ENCODE measurements at regions not wholly inside any gene's neighbourhood (a gene's known extent, or its start where the extent isn't known, plus 50 kb on each side); places are given as distances from the start of the nearest gene placed in this dataset.

DNA sequence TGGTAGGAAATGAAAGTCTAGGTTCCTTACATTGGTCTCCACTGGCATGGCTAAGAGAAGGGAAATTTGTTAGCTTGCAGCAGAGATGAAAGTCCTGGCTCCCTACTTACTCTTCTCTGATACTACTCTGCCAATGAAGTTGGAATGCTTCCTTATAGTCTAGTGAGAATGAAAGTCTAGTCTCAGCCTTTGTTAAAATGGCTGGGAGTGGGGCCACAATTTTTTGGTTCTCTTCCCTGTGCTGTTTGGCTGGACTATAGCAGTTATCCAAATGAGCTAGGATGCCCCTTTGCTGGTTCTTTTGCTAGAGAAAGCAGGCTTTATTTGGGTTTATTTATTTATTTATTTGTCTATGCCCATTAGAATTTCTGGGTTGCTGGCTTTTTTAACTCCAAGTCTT is 414.3 kb downstream of the AASDHPPT start:
- no peak overlapping the region for H3K4ac ChIP-seq (ENCODE audit: low read depth, low read length)
- no peak overlapping the region for H2BK15ac ChIP-seq (ENCODE audit: low read depth, low read length)
- no peak overlapping the region for H3K27ac ChIP-seq (ENCODE audit: insufficient read length, low read depth, low read length)
- H3K9me3 Mint-ChIP-seq = no peaks in the 10 kb centered on the region; a peak in 1 of 5 replicates
- no peak overlapping the region for H2AK5ac ChIP-seq (ENCODE audit: insufficient read length, low read length)
- H3K4me1 Mint-ChIP-seq = no peaks in the 10 kb centered on the region
- H2BK5ac ChIP-seq (ENCODE audit: insufficient read length, low read length) = no peak overlapping the region
- H3K56ac ChIP-seq (ENCODE audit: insufficient read length, low read depth, low read length) = no peak overlapping the region
- no peak overlapping the region for H2AFZ ChIP-seq (ENCODE audit: low read length)
- no peaks in the 10 kb centered on the region for H3K4me1 ChIP-seq (ENCODE audit: insufficient read depth, low read length)
- no peak overlapping the region for H3K14ac ChIP-seq (ENCODE audit: insufficient read depth, low read length)
- H3K27me3 Mint-ChIP-seq (ENCODE audit: low read depth) = no peaks in the 10 kb centered on the region
- no peak overlapping the region for H2BK20ac ChIP-seq (ENCODE audit: low read depth, low read length, poor library complexity, severe bottlenecking)
- H3K4me3 Mint-ChIP-seq = no peak overlapping the region
- no peak overlapping the region for H2BK120ac ChIP-seq (ENCODE audit: low read depth, low read length, poor library complexity, severe bottlenecking)
- H4K5ac ChIP-seq (ENCODE audit: insufficient read length, low read depth, low read length) = no peak overlapping the region
- no peaks in the 10 kb centered on the region for H3K79me1 ChIP-seq (ENCODE audit: insufficient read depth, low read depth, low read length, poor library complexity, severe bottlenecking)
- H3K18ac ChIP-seq (ENCODE audit: insufficient read length, low read depth, low read length) = no peak overlapping the region
- H3K9me3 ChIP-seq (ENCODE audit: control insufficient read depth, low read depth, low read length) = no peaks in the 10 kb centered on the region
- DNase-seq = no peak
- no peak overlapping the region for H3K4me2 ChIP-seq (ENCODE audit: insufficient read depth, insufficient read length, low read length)
- no peak overlapping the region for H4K91ac ChIP-seq (ENCODE audit: insufficient read length, low read depth, low read length)
- H4K20me1 ChIP-seq (ENCODE audit: control insufficient read depth, insufficient read depth, insufficient read length) = no peaks in the 10 kb centered on the region
- no peaks in the 10 kb centered on the region for H3K36me3 Mint-ChIP-seq (ENCODE audit: insufficient read depth in 1 of 3, low read depth in 3 of 3)
- H2BK12ac ChIP-seq (ENCODE audit: insufficient read length, low read depth, low read length) = no peak overlapping the region
- no peak overlapping the region for H3T11ph ChIP-seq (ENCODE audit: low read length)
- H4K8ac ChIP-seq (replicated peaks; ENCODE audit: insufficient read length, low read depth, low read length) = no peak overlapping the region
- H3K9ac ChIP-seq (ENCODE audit: extremely low read depth, insufficient read length, low read length) = no peak overlapping the region
- H3K23ac ChIP-seq (ENCODE audit: insufficient read length, low read depth, low read length) = no peak overlapping the region
- H3K23me2 ChIP-seq (ENCODE audit: insufficient read length, low read depth, low read length, poor library complexity, severe bottlenecking) = no peaks in the 10 kb centered on the region
- no peaks in the 10 kb centered on the region for H3K27me3 ChIP-seq (ENCODE audit: insufficient read depth, low read length)
- H3K27ac Mint-ChIP-seq = no peak overlapping the region
- no peaks in the 10 kb centered on the region for H3K79me2 ChIP-seq (ENCODE audit: insufficient read depth, low read length)
- TF ChIP-seq, protein P1, sequence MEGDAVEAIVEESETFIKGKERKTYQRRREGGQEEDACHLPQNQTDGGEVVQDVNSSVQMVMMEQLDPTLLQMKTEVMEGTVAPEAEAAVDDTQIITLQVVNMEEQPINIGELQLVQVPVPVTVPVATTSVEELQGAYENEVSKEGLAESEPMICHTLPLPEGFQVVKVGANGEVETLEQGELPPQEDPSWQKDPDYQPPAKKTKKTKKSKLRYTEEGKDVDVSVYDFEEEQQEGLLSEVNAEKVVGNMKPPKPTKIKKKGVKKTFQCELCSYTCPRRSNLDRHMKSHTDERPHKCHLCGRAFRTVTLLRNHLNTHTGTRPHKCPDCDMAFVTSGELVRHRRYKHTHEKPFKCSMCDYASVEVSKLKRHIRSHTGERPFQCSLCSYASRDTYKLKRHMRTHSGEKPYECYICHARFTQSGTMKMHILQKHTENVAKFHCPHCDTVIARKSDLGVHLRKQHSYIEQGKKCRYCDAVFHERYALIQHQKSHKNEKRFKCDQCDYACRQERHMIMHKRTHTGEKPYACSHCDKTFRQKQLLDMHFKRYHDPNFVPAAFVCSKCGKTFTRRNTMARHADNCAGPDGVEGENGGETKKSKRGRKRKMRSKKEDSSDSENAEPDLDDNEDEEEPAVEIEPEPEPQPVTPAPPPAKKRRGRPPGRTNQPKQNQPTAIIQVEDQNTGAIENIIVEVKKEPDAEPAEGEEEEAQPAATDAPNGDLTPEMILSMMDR (conservative IDR thresholded peaks at IDR 0.05) = no peak

Data from H9 (cell line).